IMR-90 (cell line): ENCODE measurements at regions not wholly inside any gene's neighbourhood (a gene's known extent, or its start where the extent isn't known, plus 50 kb on each side); places are given as distances from the start of the nearest gene placed in this dataset.
A peak's percentile ranks its signal among the peaks of the same experiment; 100 is the strongest.

Experiments used
- ATAC-seq: fragments of 200-7000 bp; cut with Tn5 transposase; 2 replicates; pipeline ENCODE4 v1.9.1; 2020; ENCODE audit warnings: low read depth, mild to moderate bottlenecking, moderate library complexity
- BruUV-seq: library from RNA; stranded (reverse); fragments of 400-500 nt; replicated peaks from 2 replicates; lab custom pipeline; 2021; lab: Mats Ljungman, UMichigan
- CTCF ChIA-PET: fragments of 300-600 bp; formaldehyde crosslinking; extraction: SDS; loops from one replicate; lab custom pipeline; 2021; ENCODE audit warnings: antibody characterized with exemption; lab: Yijun Ruan, JAX
- POLR2A ChIA-PET: fragments of 300-600 bp; sonication (Branson Sonifier 250); formaldehyde crosslinking; loops from one replicate; lab custom pipeline; 2022; ENCODE audit warnings: antibody characterized with exemption; ENCODE audit not compliant: unreplicated experiment; lab: Charles Lee
- DNase-seq: peaks from one replicate; pipeline ENCODE4 v3.0.0; 2013
- H2AFZ ChIP-seq: replicated peaks from 2 replicates; pipeline ENCODE3; 2013; ENCODE audit warnings: low read length, mild to moderate bottlenecking; ENCODE audit not compliant: poor library complexity
- H2AK5ac ChIP-seq: 2 replicates; pipeline ENCODE4 v1.6.1; 2013; ENCODE audit warnings: low read depth, low read length, inconsistent platforms
- H2AK9ac ChIP-seq: replicated peaks from 2 replicates; pipeline ENCODE3; 2013; ENCODE audit warnings: mild to moderate bottlenecking, low read depth, low read length, moderate library complexity; ENCODE audit not compliant: poor library complexity
- H2BK120ac ChIP-seq: 2 replicates; pipeline ENCODE4 v1.6.1; 2013; ENCODE audit warnings: low read depth, low read length, inconsistent platforms
- H2BK15ac ChIP-seq: 3 replicates; pipeline ENCODE4 v1.6.1; 2013; ENCODE audit warnings: low read depth, low read length, inconsistent platforms
- H2BK20ac ChIP-seq: 2 replicates; pipeline ENCODE4 v1.6.1; 2013; ENCODE audit warnings: low read depth, mild to moderate bottlenecking, inconsistent platforms, low read length, moderate library complexity
- H2BK5ac ChIP-seq: 2 replicates; pipeline ENCODE4 v1.6.1; 2013; ENCODE audit warnings: mild to moderate bottlenecking, low read depth, low read length, inconsistent platforms; ENCODE audit not compliant: poor library complexity, severe bottlenecking
- H3K14ac ChIP-seq: replicated peaks from 2 replicates; pipeline ENCODE4 v1.6.1; 2013; ENCODE audit warnings: low read depth, low read length, inconsistent platforms
- H3K18ac ChIP-seq: 2 replicates; pipeline ENCODE4 v1.6.1; 2013; ENCODE audit warnings: low read depth, low read length, control low read depth
- H3K23ac ChIP-seq: 2 replicates; pipeline ENCODE4 v1.6.1; 2013; ENCODE audit warnings: low read depth, low read length, inconsistent platforms
- H3K27ac ChIP-seq: 2 replicates; pipeline ENCODE4 v1.5.1; 2013; ENCODE audit warnings: mild to moderate bottlenecking, control low read depth, low read length; ENCODE audit not compliant: insufficient read depth
- H3K27me3 ChIP-seq: 2 replicates; pipeline ENCODE4 v1.6.1; 2013; ENCODE audit warnings: low read length; ENCODE audit not compliant: control insufficient read depth, insufficient read depth
- H3K36me3 ChIP-seq: 2 replicates; pipeline ENCODE4 v1.6.1; 2013; ENCODE audit warnings: low read length, mixed read lengths; ENCODE audit not compliant: control insufficient read depth, insufficient read depth
- H3K4ac ChIP-seq: 2 replicates; pipeline ENCODE4 v1.6.1; 2013; ENCODE audit warnings: low read depth, low read length, inconsistent platforms
- H3K4me1 ChIP-seq: 2 replicates; pipeline ENCODE4 v1.6.1; 2013; ENCODE audit warnings: low read length, mixed read lengths; ENCODE audit not compliant: control insufficient read depth, insufficient read depth
- H3K4me2 ChIP-seq: 2 replicates; pipeline ENCODE4 v1.6.1; 2013; ENCODE audit warnings: low read depth, mild to moderate bottlenecking, control low read depth, low read length, moderate library complexity
- H3K4me3 ChIP-seq: 2 replicates; pipeline ENCODE4 v1.5.1; 2013; ENCODE audit warnings: low read depth, mild to moderate bottlenecking, control low read depth, low read length, moderate library complexity; ENCODE audit not compliant: insufficient read depth
- H3K56ac ChIP-seq: 2 replicates; pipeline ENCODE4 v1.6.1; 2013; ENCODE audit warnings: low read length, inconsistent platforms; ENCODE audit not compliant: insufficient read depth; ENCODE audit errors: extremely low read depth
- H3K79me1 ChIP-seq, 2 experiments: 2 replicates each; pipeline ENCODE4 v1.6.1; 2013; ENCODE audit warnings: low read length in 2 of 2, inconsistent platforms in 1 of 2, low read depth in 1 of 2
- H3K9ac ChIP-seq: 2 replicates; pipeline ENCODE4 v1.6.1; 2013; ENCODE audit warnings: low read depth, low read length, control low read depth
- H3K9me1 ChIP-seq: 2 replicates; pipeline ENCODE4 v1.6.1; 2013; ENCODE audit warnings: low read length, inconsistent platforms; ENCODE audit not compliant: insufficient read depth
- H3K9me3 ChIP-seq: 2 replicates; pipeline ENCODE4 v1.6.1; 2013; ENCODE audit warnings: low read length; ENCODE audit not compliant: control insufficient read depth, insufficient read depth
- H4K20me1 ChIP-seq: 2 replicates; pipeline ENCODE4 v1.6.1; 2013; ENCODE audit warnings: low read length, inconsistent platforms; ENCODE audit not compliant: insufficient read depth
- H4K5ac ChIP-seq: 2 replicates; pipeline ENCODE4 v1.6.1; 2013; ENCODE audit warnings: mild to moderate bottlenecking, low read depth, low read length, control low read depth
- H4K8ac ChIP-seq, 2 experiments: 2 replicates each; pipeline ENCODE4 v1.6.1; 2013; ENCODE audit warnings: low read depth in 2 of 2, low read length in 2 of 2, control low read depth in 1 of 2, inconsistent platforms in 1 of 2
- H4K91ac ChIP-seq: 2 replicates; pipeline ENCODE4 v1.6.1; 2013; ENCODE audit warnings: low read depth, low read length, inconsistent platforms; ENCODE audit not compliant: insufficient read depth
- CHD1 ChIP-seq: IDR thresholded peaks from 2 replicates; pipeline ENCODE4 v1.6.1; 2012; ENCODE audit warnings: low read depth, low read length, improper control_type of control experiment
- FOS ChIP-seq: fragments of 150-350 bp; IDR thresholded peaks from 2 replicates; pipeline ENCODE4 v1.6.1; 2016; ENCODE audit warnings: low read depth, low read length
- MAFK ChIP-seq: IDR thresholded peaks from 2 replicates; pipeline ENCODE4 v1.6.1; 2012; ENCODE audit warnings: low read depth, low read length, improper control_type of control experiment
- NFE2L2 ChIP-seq: fragments of 150-350 bp; IDR thresholded peaks from 2 replicates; pipeline ENCODE4 v1.6.1; 2016; ENCODE audit warnings: low read depth, mild to moderate bottlenecking, low read length
- POLR2A ChIP-seq: IDR thresholded peaks from 2 replicates; pipeline ENCODE4 v1.6.1; 2012; ENCODE audit warnings: mild to moderate bottlenecking, low read depth, low read length
- RAD21 ChIP-seq: IDR thresholded peaks from 2 replicates; pipeline ENCODE4 v1.6.1; 2012; ENCODE audit warnings: low read length, improper control_type of control experiment
- SMC3 ChIP-seq: fragments of 150-350 bp; IDR thresholded peaks from 2 replicates; pipeline ENCODE4 v1.6.1; 2016; ENCODE audit warnings: low read depth, mild to moderate bottlenecking, antibody characterized with exemption, low read length, moderate library complexity
- WGBS, 2 experiments: methylation state at CpG; one replicate each; pipeline versions ENCODE4 v1.1.5 to v1.1.7; 2013; ENCODE audit warnings: missing lambda C conversion rate in 2 of 2; ENCODE audit not compliant: insufficient read length in 1 of 2; ENCODE audit errors: extremely low coverage in 2 of 2; 5-methylcytosine and 5-hydroxymethylcytosine counted together
- dilution Hi-C: fragments of 300-500 bp; cut with HindIII; formaldehyde crosslinking; loops from one replicate; pipeline ENCODE4 v1.14.3; 2018; ENCODE audit warnings: low sequenced_read_pairs; ENCODE audit not compliant: unreplicated experiment
- in situ Hi-C: fragments of 300-500 bp; cut with MboI; formaldehyde crosslinking; loops from 3 replicates; pipeline ENCODE4 v1.14.3; 2019; ENCODE audit warnings: low sequenced_read_pairs, inconsistent platforms, mixed read lengths
- intact Hi-C: fragments of 100-400 bp; cut with micrococcal nuclease; formaldehyde crosslinking; loops from 2 replicates; pipeline ENCODE4 v1.10.0; 2022

GRCh38 chr5:13569090-13569715 is 375.3 kb downstream of the DNAH5 start:
- H3K23ac ChIP-seq: no peak overlapping the region
- peak overlapping the region; percentile 32; the same call in 1 of the 2 replicates for H4K91ac ChIP-seq
- ATAC-seq (no peak), DNase-seq (no peak)
- POLR2A ChIA-PET: no interaction called here
- H2BK20ac ChIP-seq: peak overlapping the region; percentile 69
- no peak overlapping the region for H3K9ac ChIP-seq
- peaks cover 7% of the 10 kb centered on the region for H3K4me1 ChIP-seq
- H2AFZ ChIP-seq: no peak overlapping the region
- H3K36me3 ChIP-seq: no peaks in the 10 kb centered on the region
- H3K56ac ChIP-seq: no peak overlapping the region
- H3K27ac ChIP-seq: no peak overlapping the region
- H3K4ac ChIP-seq: peak overlapping the region; percentile 40
- intact Hi-C loops: no loop called here
- no peaks in the 10 kb centered on the region for H3K9me3 ChIP-seq
- no peak overlapping the region for H2BK5ac ChIP-seq
- BruUV-seq: no TSS peak
- H3K79me1 ChIP-seq: no peaks in the 10 kb centered on the region
- no peaks in the 10 kb centered on the region; the same call in 1 of the 2 replicates for H3K9me1 ChIP-seq
- H4K8ac ChIP-seq: peak overlapping the region in 1 of 2 experiments; percentile 4; a peak in 1 of 4 replicates
- CTCF ChIA-PET: no interaction called here
- H3K18ac ChIP-seq: no peak overlapping the region; the same call in 1 of the 2 replicates
- in situ Hi-C loops: no loop called here
- H3K14ac ChIP-seq: no peak overlapping the region; the same call in 1 of the 2 replicates
- dilution Hi-C loops: no loop called here
- TF ChIP-seq RAD21: no peak
- TF ChIP-seq POLR2A: no peak
- peak; percentile 77 for TF ChIP-seq MAFK
- TF ChIP-seq FOS: no peak
- no peak for TF ChIP-seq CHD1
- no peak for TF ChIP-seq SMC3
- TF ChIP-seq NFE2L2: no peak
- H3K4me3 ChIP-seq: no peak overlapping the region
- WGBS, 2 experiments: 88% methylated on average over 1 of the region's 3 CpGs; no CpG with 5 or more reads in 1 of the 2 experiments
- peak overlapping the region; percentile 56 for H2BK120ac ChIP-seq
- H4K5ac ChIP-seq: peak overlapping the region; percentile 46; the same call in 1 of the 2 replicates
- H2AK9ac ChIP-seq: no peak overlapping the region
- no peak overlapping the region for H3K4me2 ChIP-seq
- H3K27me3 ChIP-seq: no peaks in the 10 kb centered on the region
- H2BK15ac ChIP-seq: peak overlapping the region; percentile 10; the same call in 2 of the 3 replicates
- peak overlapping the region; percentile 76 for H2AK5ac ChIP-seq
- no peaks in the 10 kb centered on the region for H4K20me1 ChIP-seq
